Thyroid gland (tissue), 4 donors: ENCODE measurements at regions not wholly inside any gene's neighbourhood (a gene's known extent, or its start where the extent isn't known, plus 50 kb on each side); places are given as distances from the start of the nearest gene placed in this dataset.

Experiments used
- DNase-seq, 2 donors: peaks; one replicate each; pipeline ENCODE4 v3.0.0-alpha.2; 2019
- H3K27ac ChIP-seq, 3 donors: fragments of 200-600 bp; sonication (generic); 1 replicate in 2 of 3; 2 replicates in 1 of 3; pipeline ENCODE4 v1.5.1; 2016 to 2019; ENCODE audit warnings: mild to moderate bottlenecking in 1 of 3, moderate library complexity in 1 of 3
- H3K27me3 ChIP-seq: fragments of 200-600 bp; sonication (generic); one replicate; pipeline ENCODE4 v1.5.1; 2019
- H3K36me3 ChIP-seq, 2 donors: fragments of 200-600 bp; sonication (generic); one replicate each; pipeline ENCODE4 v1.5.1; 2016 to 2019
- H3K4me1 ChIP-seq, 2 donors: fragments of 200-600 bp; sonication (generic); one replicate each; pipeline ENCODE4 v1.5.1; 2017 to 2019
- H3K4me3 ChIP-seq, 3 donors: fragments of 200-600 bp; sonication (generic); replicated peaks in 1 of 3; 1 replicate in 2 of 3; 2 replicates in 1 of 3; pipeline ENCODE4 v1.5.1; 2016; ENCODE audit warnings: mild to moderate bottlenecking in 1 of 3
- H3K9me3 ChIP-seq: fragments of 200-600 bp; sonication (generic); one replicate; pipeline ENCODE4 v1.5.1; 2017
- CTCF ChIP-seq, 6 experiments: fragments of 200-600 bp in 3 of 6; fragments of 450-650 bp in 3 of 6; sonication (generic) in 3 of 6; IDR thresholded peaks; one replicate each; pipeline ENCODE4 v1.5.1; 2016 to 2019; ENCODE audit warnings: antibody characterized with exemption in 6 of 6, mild to moderate bottlenecking in 2 of 6, inconsistent platforms in 1 of 6, moderate library complexity in 1 of 6
- POLR2A ChIP-seq, 2 donors: fragments of 450-650 bp; IDR thresholded peaks; one replicate each; pipeline ENCODE4 v1.6.1; 2017; ENCODE audit warnings: antibody characterized with exemption in 2 of 2, mild to moderate bottlenecking in 2 of 2, moderate library complexity in 1 of 2
- WGBS, 2 donors: methylation state at CpG; one replicate each; pipeline ENCODE4 v1.1.5; 2017; 5-methylcytosine and 5-hydroxymethylcytosine counted together
- intact Hi-C: fragments of 100-400 bp; cut with DNase I; formaldehyde crosslinking; loops from one replicate; pipeline ENCODE4 v1.15.1; 2023

- Histone ChIP-seq H3K4me3 (no peak overlapping the region), H3K27ac (no peak overlapping the region)
Measured at GRCh38 chr1:148318904-148319242, 164.2 kb downstream of the PPIAL4G start.

GRCh38 chr1:148318123-148318903 lies 164.8 kb downstream of the PPIAL4G start:
- no peak overlapping the region for H3K4me3 ChIP-seq
- H3K36me3 ChIP-seq, result no peaks in the 10 kb centered on the region
- H3K9me3 ChIP-seq, result no peaks in the 10 kb centered on the region
- WGBS, 2 donors, result 7 to 9% methylated on average over 39 of the region's 39 CpGs
- H3K4me1 ChIP-seq, result peaks cover 3 to 10% of the 10 kb centered on the region in 2 donors
- no peak for DNase-seq
- no peak for TF ChIP-seq POLR2A (IDR thresholded peaks at IDR 0.05)
- TF ChIP-seq CTCF (IDR thresholded peaks at IDR 0.05), result no peak
- peaks cover 18% of the 10 kb centered on the region for H3K27me3 ChIP-seq
- intact Hi-C loops, result no loop called here
- no peak overlapping the region for H3K27ac ChIP-seq

More at GRCh38 chr1:148318904-148319242, 164.2 kb downstream of the PPIAL4G start:
- 55 to 56% methylated on average over 6 of the region's 6 CpGs for WGBS, 2 donors
- Histone ChIP-seq H3K27me3 (peaks cover 18% of the 10 kb centered on the region), H3K4me1 (peaks cover 3 to 10% of the 10 kb centered on the region in 2 donors), H3K9me3 (no peaks in the 10 kb centered on the region), H3K36me3 (no peaks in the 10 kb centered on the region)
- intact Hi-C loops, result no loop called here
- DNase-seq, result no peak
- TF ChIP-seq CTCF (IDR thresholded peaks at IDR 0.05) (no peak), POLR2A (IDR thresholded peaks at IDR 0.05) (no peak)

- DNase-seq, result no peak
- Histone ChIP-seq H3K4me1 (peaks cover 3 to 10% of the 10 kb centered on the region in 2 donors), H3K36me3 (no peaks in the 10 kb centered on the region), H3K4me3 (no peak overlapping the region), H3K27ac (no peak overlapping the region), H3K27me3 (peaks cover 18% of the 10 kb centered on the region), H3K9me3 (no peaks in the 10 kb centered on the region)
- WGBS, 2 donors, result 13 to 19% methylated on average over 14 to 40 of the region's 42 CpGs
- intact Hi-C loops, result no loop called here
- TF ChIP-seq POLR2A (IDR thresholded peaks at IDR 0.05) (no peak), CTCF (IDR thresholded peaks at IDR 0.05) (no peak)
Measured at GRCh38 chr1:148317288-148317985, 165.4 kb upstream of the NBPF11 start.

- Histone ChIP-seq H3K27me3 (peaks cover 18% of the 10 kb centered on the region), H3K4me1 (peaks cover 3 to 10% of the 10 kb centered on the region in 2 donors), H3K9me3 (no peaks in the 10 kb centered on the region), H3K4me3 (no peak overlapping the region), H3K36me3 (no peaks in the 10 kb centered on the region), H3K27ac (no peak overlapping the region)
- WGBS, 2 donors, result 73 to 80% methylated on average over 6 of the region's 6 CpGs
- intact Hi-C loops, result no loop called here
- TF ChIP-seq POLR2A (IDR thresholded peaks at IDR 0.05) (no peak), CTCF (IDR thresholded peaks at IDR 0.05) (no peak)
- DNase-seq, result no peak
Measured at GRCh38 chr1:148315071-148315811, 163.2 kb upstream of the NBPF11 start.
